ENCODE measurements at regions not wholly inside any gene's neighbourhood (a gene's known extent, or its start where the extent isn't known, plus 50 kb on each side); places are given as distances from the start of the nearest gene placed in this dataset.
"Not testable (repeated sequence)": the region's sequence is repeated elsewhere in the genome, so short reads cannot be mapped to it uniquely, and the experiment has no call there.

- H3K9me3 ChIP-seq, result no peaks in the 10 kb centered on the region
- H3K27me3 ChIP-seq, result no peaks in the 10 kb centered on the region
- ATAC-seq (ENCODE audit: low FRiP score in 2 of 2) (no peak), DNase-seq (no peak)
- no peak overlapping the region for H3K4me3 ChIP-seq
- no peak overlapping the region for H3K27ac ChIP-seq
- H3K36me3 ChIP-seq, result no peaks in the 10 kb centered on the region
- TF ChIP-seq EP300 (IDR thresholded peaks at IDR 0.05) (no peak), CTCF (IDR thresholded peaks at IDR 0.05) (no peak), POLR2AphosphoS5 (IDR thresholded peaks at IDR 0.05) (no peak), POLR2A (IDR thresholded peaks at IDR 0.05) (no peak)
- H3K4me1 ChIP-seq, result no peaks in the 10 kb centered on the region
- WGBS, 2 donors, result 87 to 88% methylated on average over 6 of the region's 6 CpGs
Measured at GRCh38 chr12:104906695-104907094, 51.4 kb downstream of the SLC41A2 start.

- not testable (repeated sequence) for H3K4me1 ChIP-seq; ATAC-seq (ENCODE audit: low FRiP score in 2 of 2); H3K27ac ChIP-seq; H3K27me3 ChIP-seq; H3K9me3 ChIP-seq; H3K36me3 ChIP-seq; H3K4me3 ChIP-seq
- peak in 1 of 2 donors; percentile 70 for DNase-seq
- WGBS, 2 donors, result 96 to 97% methylated on average over 5 to 18 of the region's 24 CpGs
Measured at GRCh38 chr12:104905446-104905845, 52.6 kb downstream of the SLC41A2 start.

- H3K27ac ChIP-seq, result no peak overlapping the region
- no peak for DNase-seq
- no peak for TF ChIP-seq POLR2A (IDR thresholded peaks at IDR 0.05)
- no peak for TF ChIP-seq CTCF (IDR thresholded peaks at IDR 0.05)
- TF ChIP-seq EP300 (IDR thresholded peaks at IDR 0.05), result no peak
- TF ChIP-seq POLR2AphosphoS5 (IDR thresholded peaks at IDR 0.05), result no peak
- H3K4me1 ChIP-seq, result no peaks in the 10 kb centered on the region
- no peak overlapping the region for H3K4me3 ChIP-seq
- no peaks in the 10 kb centered on the region for H3K36me3 ChIP-seq
- no peaks in the 10 kb centered on the region for H3K27me3 ChIP-seq
- no peaks in the 10 kb centered on the region for H3K9me3 ChIP-seq
- 65 to 66% methylated on average over 5 of the region's 5 CpGs for WGBS, 2 donors
- ATAC-seq (ENCODE audit: low FRiP score in 2 of 2), result no peak
Measured at GRCh38 chr12:104903648-104904423, 54.3 kb downstream of the SLC41A2 start.

- H3K4me3 ChIP-seq, result no peak overlapping the region
- no peak for TF ChIP-seq EP300 (IDR thresholded peaks at IDR 0.05)
- TF ChIP-seq POLR2AphosphoS5 (IDR thresholded peaks at IDR 0.05), result no peak
- no peak for TF ChIP-seq CTCF (IDR thresholded peaks at IDR 0.05)
- H3K27ac ChIP-seq, result no peak overlapping the region
- H3K36me3 ChIP-seq, result no peaks in the 10 kb centered on the region
- ATAC-seq (ENCODE audit: low FRiP score in 2 of 2), result no peak
- DNase-seq, result no peak
- no peaks in the 10 kb centered on the region for H3K9me3 ChIP-seq
- H3K27me3 ChIP-seq, result no peaks in the 10 kb centered on the region
- no peaks in the 10 kb centered on the region for H3K4me1 ChIP-seq
Measured at GRCh38 chr12:104902125-104902524, 56.0 kb downstream of the SLC41A2 start.

- Histone ChIP-seq H3K27me3 (no peaks in the 10 kb centered on the region), H3K4me3 (no peak overlapping the region), H3K27ac (no peak overlapping the region), H3K4me1 (no peaks in the 10 kb centered on the region), H3K36me3 (no peaks in the 10 kb centered on the region), H3K9me3 (no peaks in the 10 kb centered on the region)
- 78 to 79% methylated on average over 4 of the region's 4 CpGs for WGBS, 2 donors
- DNase-seq, result no peak
- TF ChIP-seq POLR2AphosphoS5 (IDR thresholded peaks at IDR 0.05) (no peak), POLR2A (IDR thresholded peaks at IDR 0.05) (no peak), CTCF (IDR thresholded peaks at IDR 0.05) (no peak), EP300 (IDR thresholded peaks at IDR 0.05) (no peak)
- ATAC-seq (ENCODE audit: low FRiP score in 2 of 2), result no peak
Measured at GRCh38 chr12:104896710-104897109, 61.4 kb downstream of the SLC41A2 start.

All from upper lobe of left lung (tissue), 6 donors.